ENCODE measurements at regions not wholly inside any gene's neighbourhood (a gene's known extent, or its start where the extent isn't known, plus 50 kb on each side); places are given as distances from the start of the nearest gene placed in this dataset.

DNA sequence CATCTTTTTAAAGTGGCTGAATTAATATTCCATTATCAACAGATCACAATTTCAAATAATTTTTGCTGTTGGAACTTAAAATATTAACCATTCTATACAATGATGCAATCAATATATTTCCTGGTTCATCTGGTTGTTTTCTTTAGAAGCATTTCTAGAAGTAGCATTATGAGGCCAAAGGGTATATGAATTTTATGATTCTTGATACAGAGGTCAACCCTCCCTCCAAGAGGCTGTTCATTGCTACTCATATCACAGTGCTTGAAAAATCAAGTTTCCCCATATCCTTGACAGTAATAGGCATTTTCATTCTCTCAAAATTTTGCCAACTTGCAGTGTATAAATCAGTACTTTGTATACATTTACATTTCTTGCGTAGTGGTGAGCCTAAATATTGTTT is 312.6 kb downstream of the BMPER start:
- TF ChIP-seq, protein P1, sequence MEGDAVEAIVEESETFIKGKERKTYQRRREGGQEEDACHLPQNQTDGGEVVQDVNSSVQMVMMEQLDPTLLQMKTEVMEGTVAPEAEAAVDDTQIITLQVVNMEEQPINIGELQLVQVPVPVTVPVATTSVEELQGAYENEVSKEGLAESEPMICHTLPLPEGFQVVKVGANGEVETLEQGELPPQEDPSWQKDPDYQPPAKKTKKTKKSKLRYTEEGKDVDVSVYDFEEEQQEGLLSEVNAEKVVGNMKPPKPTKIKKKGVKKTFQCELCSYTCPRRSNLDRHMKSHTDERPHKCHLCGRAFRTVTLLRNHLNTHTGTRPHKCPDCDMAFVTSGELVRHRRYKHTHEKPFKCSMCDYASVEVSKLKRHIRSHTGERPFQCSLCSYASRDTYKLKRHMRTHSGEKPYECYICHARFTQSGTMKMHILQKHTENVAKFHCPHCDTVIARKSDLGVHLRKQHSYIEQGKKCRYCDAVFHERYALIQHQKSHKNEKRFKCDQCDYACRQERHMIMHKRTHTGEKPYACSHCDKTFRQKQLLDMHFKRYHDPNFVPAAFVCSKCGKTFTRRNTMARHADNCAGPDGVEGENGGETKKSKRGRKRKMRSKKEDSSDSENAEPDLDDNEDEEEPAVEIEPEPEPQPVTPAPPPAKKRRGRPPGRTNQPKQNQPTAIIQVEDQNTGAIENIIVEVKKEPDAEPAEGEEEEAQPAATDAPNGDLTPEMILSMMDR (IDR thresholded peaks at IDR 0.05) = no peak
- no peak for TF ChIP-seq EP300 (IDR thresholded peaks at IDR 0.05; ENCODE audit: low read depth)
- no peak for TF ChIP-seq POLR2A (IDR thresholded peaks at IDR 0.05)

All from transverse colon (tissue), 3 donors.